Activated CD8-positive, alpha-beta memory T cell treated with anti-CD3 and anti-CD28 coated beads, Interleukin-2, amount 50 U/mL, for 24 hours (primary cell): ENCODE measurements at regions not wholly inside any gene's neighbourhood (a gene's known extent, or its start where the extent isn't known, plus 50 kb on each side); places are given as distances from the start of the nearest gene placed in this dataset.
"Not testable (repeated sequence)": the region's sequence is repeated elsewhere in the genome, so short reads cannot be mapped to it uniquely, and the experiment has no call there.

Experiments
- DNase-seq: peaks from one replicate; pipeline ENCODE4 v3.0.0-alpha.2; 2020; ENCODE audit errors: extremely low read depth

DNA sequence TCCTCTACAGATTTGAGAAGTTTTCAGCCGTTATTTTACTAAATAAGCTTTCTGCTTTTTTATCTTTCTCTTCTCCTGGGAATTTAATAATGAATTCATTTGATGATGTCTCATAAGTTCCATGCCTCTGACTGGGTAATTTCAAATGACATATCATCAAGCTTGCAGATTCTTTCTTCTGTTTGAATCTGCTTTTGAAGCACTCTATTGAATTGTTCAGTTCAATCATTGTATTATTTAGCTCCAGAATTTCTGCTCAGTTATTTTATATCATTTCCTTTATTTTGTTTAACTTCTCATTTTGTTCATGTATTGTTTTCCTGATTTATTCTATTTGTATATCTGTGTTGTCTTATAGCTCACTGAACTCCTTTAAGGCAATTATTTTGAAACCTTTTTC, 196.9 kb upstream of the CNTNAP2 start:
- no peak for DNase-seq

- DNase-seq = no peak
Observed at GRCh38 chr7:145916776-145917175, 199.8 kb upstream of the CNTNAP2 start.

DNA sequence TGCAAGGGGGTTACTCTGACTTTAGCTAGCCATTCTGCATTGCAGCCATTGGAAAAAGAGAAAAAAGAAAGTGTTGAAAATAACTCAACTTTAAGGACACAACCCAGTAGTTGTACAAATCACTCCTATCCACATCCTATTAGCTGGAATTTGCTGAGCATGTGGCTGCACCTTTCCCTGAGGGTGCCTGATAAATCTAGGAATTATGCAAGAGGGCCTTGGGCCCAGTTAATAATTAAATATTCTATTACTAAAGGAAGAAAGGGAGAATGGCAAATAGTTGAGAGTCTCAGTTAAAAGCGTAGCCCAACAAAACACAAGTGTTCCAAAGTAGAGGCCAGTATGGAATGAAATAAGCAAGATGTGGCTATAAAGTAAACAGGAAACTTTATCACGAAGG, 200.9 kb upstream of the CNTNAP2 start:
- DNase-seq = no peak

GRCh38 chr7:145909991-145910513, 206.5 kb upstream of the CNTNAP2 start:
- no peak for DNase-seq

DNA sequence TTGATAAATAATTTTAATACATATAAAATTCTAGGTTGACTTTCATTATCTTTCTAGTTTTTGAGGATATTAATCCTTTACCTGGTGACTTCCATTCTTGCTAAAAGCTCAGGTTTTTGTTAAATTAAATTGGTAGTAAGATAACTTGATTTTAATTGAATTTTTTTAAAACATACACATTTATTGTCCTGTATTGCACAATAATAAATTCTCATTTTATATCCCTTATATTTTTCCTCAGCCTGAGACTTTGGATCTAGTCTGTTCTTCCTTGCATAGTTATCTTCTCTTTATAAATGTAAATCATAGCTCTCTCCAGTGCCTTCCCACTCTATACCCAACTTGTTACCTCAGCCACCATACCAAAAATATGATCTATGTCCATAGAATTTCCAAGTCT, 212.9 kb upstream of the CNTNAP2 start:
- no peak for DNase-seq

DNA sequence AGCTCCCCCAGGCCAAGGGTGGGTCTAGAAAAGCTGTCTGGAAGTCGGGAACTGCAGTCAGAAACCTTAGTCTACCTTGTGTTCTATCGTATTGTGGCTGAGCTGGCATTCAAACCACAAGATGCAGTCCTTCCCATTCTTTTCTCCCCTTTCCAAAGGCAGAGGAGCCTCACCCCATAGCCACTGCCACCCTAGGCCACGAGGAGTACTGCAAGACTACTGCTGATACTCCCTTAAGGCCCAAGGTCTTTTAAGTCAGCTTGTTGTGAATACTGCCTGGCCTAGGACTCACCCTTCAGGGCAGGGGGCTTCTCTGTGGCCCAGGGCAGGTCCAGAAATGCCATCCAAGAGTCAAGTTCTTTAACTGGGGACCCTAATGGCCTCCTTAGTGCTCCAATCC, 214.5 kb upstream of the CNTNAP2 start:
- no peak for DNase-seq

GRCh38 chr7:145899938-145900337, 216.7 kb upstream of the CNTNAP2 start:
- DNase-seq = no peak

DNA sequence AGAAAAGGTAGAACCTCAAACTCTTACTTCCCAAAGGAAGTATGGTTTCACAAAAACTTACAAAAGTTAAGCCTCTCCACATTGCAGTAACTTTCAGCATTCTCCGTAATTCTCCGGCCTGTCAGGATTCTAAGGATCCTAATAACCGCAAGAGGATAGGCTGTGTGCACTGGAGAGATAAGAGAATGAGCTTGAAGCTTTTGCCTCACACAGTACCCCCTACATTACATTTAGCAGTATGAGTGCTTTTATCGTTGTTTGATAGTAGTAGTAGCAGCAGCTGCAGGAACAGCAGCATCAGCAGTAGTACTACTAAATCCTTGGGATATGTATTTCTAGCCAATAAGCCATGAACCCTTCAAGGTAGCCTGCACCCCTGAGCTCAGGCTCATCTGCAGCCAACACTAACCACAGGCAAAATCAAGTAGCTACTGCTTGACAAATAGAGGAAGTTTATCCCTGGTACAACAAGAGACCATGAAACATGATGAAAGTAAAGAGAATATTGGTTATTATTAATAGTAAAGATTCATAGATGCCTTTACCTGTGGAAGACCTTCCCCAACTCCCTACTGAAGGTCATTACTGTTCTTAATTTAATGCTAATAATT, 222.6 kb upstream of the CNTNAP2 start:
- no peak for DNase-seq

DNA sequence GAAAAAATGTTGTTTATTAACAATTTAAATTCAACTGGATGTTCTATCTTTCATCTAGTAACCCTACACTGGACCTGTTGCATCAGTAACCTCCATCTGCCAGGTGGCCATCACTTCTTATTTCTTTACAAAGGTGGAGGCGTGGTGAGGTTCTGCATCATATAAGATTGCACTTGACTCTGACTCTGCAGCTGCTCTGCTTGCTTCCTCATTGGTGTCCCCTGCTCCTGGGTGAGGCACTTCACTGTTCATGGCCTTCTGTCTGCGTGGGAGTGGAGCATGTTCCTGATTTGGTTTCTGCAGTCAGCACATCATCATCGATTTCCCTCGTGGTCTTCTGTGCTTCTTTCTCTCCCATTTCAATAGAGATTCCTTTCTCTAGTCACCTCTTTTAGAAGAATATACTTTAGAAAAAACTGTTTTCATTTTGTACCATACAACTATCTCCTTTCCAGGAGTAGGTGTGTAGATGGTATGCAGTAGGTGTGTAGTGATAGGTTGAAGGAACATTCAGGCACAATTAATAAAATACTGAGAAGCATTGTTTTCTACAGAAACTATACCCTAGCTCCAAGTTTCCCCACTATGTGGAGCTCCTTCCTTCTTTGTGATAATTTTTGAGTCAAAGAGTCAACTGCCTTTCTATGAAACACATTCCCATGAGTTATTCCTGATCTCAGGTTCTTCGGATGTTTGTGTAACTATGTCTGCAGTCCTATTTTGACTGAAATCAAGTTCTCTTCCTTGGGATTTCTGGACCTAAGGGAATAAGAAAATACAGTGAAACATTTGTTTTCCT, 231.7 kb upstream of the CNTNAP2 start:
- no peak for DNase-seq

GRCh38 chr7:145876376-145876775, 240.2 kb upstream of the CNTNAP2 start:
- DNase-seq = no peak

DNA sequence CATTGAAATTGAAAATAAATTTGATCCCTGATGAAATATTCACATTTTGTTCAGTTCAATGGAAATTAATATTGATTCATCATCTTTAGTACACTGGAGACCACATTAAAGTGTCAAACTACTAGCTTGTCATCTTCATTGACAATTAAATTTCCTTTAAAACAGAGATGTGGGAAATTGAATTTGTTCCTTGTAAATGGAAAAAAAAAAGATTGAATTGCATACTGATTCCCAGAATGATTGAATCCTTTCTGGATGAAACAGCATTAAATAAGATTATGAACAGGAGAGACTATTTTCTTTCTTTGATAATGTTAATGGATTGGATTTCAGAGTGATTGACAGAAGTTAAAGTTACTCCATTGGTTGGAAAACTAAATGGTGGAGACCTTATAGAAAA, 241.3 kb upstream of the CNTNAP2 start:
- DNase-seq = no peak

DNA sequence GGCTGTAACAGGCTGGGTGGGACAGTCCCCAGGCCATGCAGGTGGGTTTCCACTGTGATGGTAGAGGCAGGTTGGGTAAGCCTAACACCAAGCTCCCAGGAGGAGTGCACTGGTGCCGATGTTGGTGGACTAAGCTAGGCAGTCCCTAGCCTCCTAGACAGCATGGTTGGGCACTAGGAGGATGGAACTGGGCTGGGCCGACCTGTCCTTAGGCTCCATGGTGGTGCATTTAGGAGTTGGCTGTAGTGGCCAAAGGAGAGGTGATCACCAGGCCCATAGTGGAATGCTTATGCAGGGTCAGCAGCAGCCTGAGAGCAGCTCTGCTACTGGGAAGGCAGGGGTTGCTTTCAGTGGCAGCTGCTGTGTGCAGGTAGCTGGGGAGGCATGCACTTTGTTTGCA, 247.7 kb upstream of the CNTNAP2 start:
- no peak for DNase-seq

DNA sequence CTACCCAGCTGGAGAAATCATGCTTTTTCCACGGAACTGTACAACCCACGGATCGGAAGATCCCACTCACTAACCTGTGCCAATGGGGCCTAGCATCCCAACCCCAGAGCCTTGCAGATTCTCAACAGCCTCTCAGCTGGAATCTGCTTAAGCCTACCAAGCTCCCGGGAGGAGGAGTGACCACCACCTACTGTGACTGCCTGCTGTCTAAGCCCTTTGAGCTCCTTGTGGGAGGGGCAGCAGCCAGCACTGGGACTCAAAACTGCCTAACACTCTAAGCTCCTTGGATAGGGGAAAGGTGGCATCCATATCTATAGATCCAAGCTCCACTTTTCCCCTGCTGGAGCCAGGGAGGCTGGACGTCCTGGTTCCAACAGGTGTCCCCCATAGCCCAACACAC, 254.4 kb upstream of the CNTNAP2 start:
- DNase-seq = no peak

GRCh38 chr7:145860809-145861208, 255.8 kb upstream of the CNTNAP2 start:
- no peak for DNase-seq

DNA sequence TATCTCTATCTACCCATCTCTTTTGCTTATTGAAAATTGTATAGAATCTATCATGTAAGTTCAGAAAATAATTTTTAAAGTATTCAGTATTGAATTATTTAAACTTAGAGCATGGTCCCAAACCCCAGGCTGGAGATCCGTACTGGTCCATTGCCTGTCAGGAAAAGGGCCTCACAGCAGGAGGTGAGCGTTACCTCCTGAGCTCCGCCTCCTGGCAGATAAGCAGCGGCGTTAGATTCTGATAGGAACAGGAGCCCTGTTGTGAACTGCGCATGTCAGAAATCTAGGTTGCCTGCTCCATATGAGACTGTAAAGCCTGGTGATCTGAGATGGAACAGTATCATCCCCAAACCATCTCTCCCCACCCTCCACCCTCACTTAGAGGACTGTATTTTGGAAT, 266.0 kb upstream of the CNTNAP2 start:
- DNase-seq = no peak

- no peak for DNase-seq
Observed at GRCh38 chr7:145848691-145849090, 267.9 kb upstream of the CNTNAP2 start.

GRCh38 chr7:145845345-145845744, 271.3 kb upstream of the CNTNAP2 start:
- no peak for DNase-seq

- DNase-seq = no peak
Observed at GRCh38 chr7:145839814-145840213, 276.8 kb upstream of the CNTNAP2 start.

GRCh38 chr7:145831616-145832206, 284.9 kb upstream of the CNTNAP2 start:
- no peak for DNase-seq

GRCh38 chr7:145817687-145818086, 298.9 kb upstream of the CNTNAP2 start:
- DNase-seq = no peak

DNA sequence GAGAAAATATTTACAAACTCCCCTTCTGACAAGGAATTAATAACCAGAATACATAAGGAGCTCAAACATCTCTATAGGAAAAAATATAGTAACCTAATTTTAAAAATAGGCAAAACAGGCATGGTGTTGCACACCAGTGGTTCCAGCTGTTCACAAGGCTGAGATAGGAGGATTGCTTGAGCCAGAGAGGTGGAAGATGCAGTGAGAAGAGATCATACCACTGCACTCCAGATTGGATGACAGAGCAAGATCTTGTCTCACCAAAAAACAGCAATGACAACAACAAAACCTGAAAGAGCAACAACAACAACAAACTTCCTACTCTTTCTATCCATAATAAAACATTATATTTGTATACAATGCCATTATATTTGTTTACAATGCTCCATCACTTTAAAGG, 304.4 kb upstream of the CNTNAP2 start:
- DNase-seq = no peak

DNA sequence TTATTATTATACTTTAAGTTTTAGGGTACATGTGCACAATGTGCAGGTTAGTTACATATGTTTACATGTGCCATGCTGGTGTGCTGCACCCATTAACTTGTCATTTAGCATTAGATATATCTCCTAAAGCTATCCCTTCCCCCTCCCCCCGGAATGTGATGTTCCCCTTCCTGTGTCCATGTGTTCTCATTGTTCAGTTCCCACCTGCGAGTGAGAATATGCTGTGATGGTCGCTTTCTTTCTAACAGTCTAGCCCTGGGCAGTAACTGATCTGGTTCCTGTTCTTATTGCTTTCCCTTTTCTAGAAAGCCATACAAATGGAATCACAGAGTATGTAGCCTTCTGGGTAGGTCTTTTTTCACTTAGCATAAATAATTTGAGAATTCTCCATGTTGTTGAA, 311.1 kb upstream of the CNTNAP2 start:
- not testable (repeated sequence) for DNase-seq

- no peak for DNase-seq
Observed at GRCh38 chr7:145797507-145797906, 319.1 kb upstream of the CNTNAP2 start.
